GM12892 (cell line): ENCODE measurements at regions not wholly inside any gene's neighbourhood (a gene's known extent, or its start where the extent isn't known, plus 50 kb on each side); places are given as distances from the start of the nearest gene placed in this dataset.
"Not testable (repeated sequence)": the region's sequence is repeated elsewhere in the genome, so short reads cannot be mapped to it uniquely, and the experiment has no call there.

Experiments
- POLR2A ChIP-seq: IDR thresholded peaks from 2 replicates; pipeline ENCODE4 v1.6.1; 2011; ENCODE audit warnings: low read depth, low read length, control low read depth
- POLR2AphosphoS5 ChIP-seq: IDR thresholded peaks from 2 replicates; pipeline ENCODE4 v1.6.1; 2011; ENCODE audit warnings: low read depth, low read length, control low read depth
- TAF1 ChIP-seq: IDR thresholded peaks from 2 replicates; pipeline ENCODE4 v1.6.1; 2011; ENCODE audit warnings: low read depth, mild to moderate bottlenecking, control low read depth, low read length, borderline replicate concordance

GRCh38 chr5:45748511-45748910, 52.3 kb upstream of the HCN1 start:
- TF ChIP-seq POLR2AphosphoS5, POLR2A, TAF1: not testable (repeated sequence)
